ENCODE measurements at regions not wholly inside any gene's neighbourhood (a gene's known extent, or its start where the extent isn't known, plus 50 kb on each side); places are given as distances from the start of the nearest gene placed in this dataset.

DNA sequence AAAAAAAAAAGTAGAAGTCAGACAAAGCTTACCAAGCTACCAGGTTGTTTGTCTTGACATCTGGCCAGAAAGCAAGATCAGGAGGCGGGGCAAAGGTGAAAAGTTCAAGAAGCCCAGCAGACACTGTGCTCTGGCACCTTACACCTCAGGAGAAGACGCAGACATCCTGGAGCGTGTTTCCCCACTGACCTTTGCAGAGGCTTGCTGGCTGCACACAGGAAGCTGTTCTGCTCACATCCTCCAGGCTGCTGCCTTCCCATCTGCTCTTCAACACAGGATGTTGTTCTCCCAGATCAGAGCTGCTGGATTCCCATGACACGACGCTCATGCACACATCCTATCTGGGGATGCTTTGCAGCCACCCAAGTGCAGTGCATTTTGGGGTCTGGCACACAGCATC, 174.4 kb upstream of the KIAA1217 start:
- no peak for DNase-seq (ENCODE audit: low read depth)
- no peak for TF ChIP-seq CTCF (IDR thresholded peaks at IDR 0.05; ENCODE audit: insufficient read depth, low read depth, low read length, missing control alignments)
- H3K4me3 ChIP-seq (ENCODE audit: low read length): no peak overlapping the region

DNA sequence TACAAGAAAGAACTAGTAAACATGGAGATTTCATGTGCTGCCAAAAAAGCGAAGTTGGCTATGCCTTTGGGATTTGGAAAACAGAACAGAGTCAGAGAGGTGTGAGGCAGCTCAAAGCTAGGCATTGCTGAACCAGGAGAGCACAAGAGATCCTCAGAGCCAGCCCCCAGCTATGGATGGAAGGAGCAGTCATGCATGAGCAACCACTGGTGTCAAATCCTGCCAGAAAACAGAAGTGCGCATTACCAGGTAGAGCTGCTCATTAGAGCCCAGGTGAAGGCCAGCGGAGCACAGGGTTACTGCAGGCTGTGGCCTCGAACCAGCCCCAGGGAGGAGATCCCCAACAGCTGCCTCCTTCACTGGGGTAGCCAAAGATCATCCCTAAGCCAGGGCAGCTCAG, 173.2 kb upstream of the KIAA1217 start:
- H3K4me3 ChIP-seq (ENCODE audit: low read length): no peak overlapping the region
- no peak for TF ChIP-seq CTCF (IDR thresholded peaks at IDR 0.05; ENCODE audit: insufficient read depth, low read depth, low read length, missing control alignments)
- DNase-seq (ENCODE audit: low read depth): no peak

DNA sequence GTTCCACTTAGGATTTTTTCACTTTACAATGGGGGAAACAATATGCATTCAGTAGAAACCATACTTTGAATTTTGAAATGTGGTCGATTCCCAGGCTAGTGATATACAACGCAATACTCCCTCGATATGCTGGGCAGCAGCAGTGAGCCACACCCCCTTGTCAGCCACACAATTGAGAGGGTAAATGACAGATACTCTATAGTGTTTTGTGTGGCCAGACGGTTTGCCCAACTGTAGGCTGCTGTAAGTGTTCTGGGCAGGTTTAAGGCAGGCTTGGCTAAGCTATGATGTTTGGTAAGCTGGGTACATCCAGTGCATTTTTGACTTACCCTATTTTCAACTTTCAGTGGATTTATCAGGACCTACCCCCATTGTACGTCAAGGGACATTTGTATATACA, 169.6 kb upstream of the KIAA1217 start:
- TF ChIP-seq CTCF (IDR thresholded peaks at IDR 0.05; ENCODE audit: insufficient read depth, low read depth, low read length, missing control alignments): no peak
- DNase-seq (ENCODE audit: low read depth): no peak
- no peak overlapping the region for H3K4me3 ChIP-seq (ENCODE audit: low read length)

- H3K4me3 ChIP-seq (ENCODE audit: low read length): no peak overlapping the region
- no peak for DNase-seq (ENCODE audit: low read depth)
- no peak for TF ChIP-seq CTCF (IDR thresholded peaks at IDR 0.05; ENCODE audit: insufficient read depth, low read depth, low read length, missing control alignments)
These were observed 169.0 kb upstream of the KIAA1217 start for GRCh38 chr10:24039897-24040296.

- TF ChIP-seq CTCF (IDR thresholded peaks at IDR 0.05; ENCODE audit: insufficient read depth, low read depth, low read length, missing control alignments): no peak
These were observed 167.9 kb upstream of the KIAA1217 start for GRCh38 chr10:24041034-24041433.

DNA sequence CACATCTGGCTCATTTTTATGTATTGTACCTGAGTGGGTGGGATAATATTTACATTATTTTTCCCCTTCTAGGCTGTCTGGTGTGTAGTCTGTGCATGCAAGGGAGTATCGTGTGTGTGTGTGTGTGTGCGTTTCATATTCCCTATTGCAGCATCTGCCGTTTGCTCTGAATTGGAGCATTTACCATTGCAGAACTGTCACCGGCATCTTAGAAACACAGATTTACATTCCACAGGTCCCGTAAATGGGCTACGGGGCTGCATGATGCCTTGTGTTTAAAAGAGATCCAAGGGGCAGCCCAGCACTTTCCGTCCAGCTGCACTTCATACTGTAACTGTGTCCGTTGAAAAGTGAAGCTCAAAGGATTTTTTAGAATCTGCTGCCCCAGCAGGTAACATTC, 167.1 kb upstream of the KIAA1217 start:
- DNase-seq (ENCODE audit: low read depth): no peak
- H3K4me3 ChIP-seq (ENCODE audit: low read length): no peak overlapping the region
- TF ChIP-seq CTCF (IDR thresholded peaks at IDR 0.05; ENCODE audit: insufficient read depth, low read depth, low read length, missing control alignments): no peak

More at GRCh38 chr10:24041034-24041433, 167.9 kb upstream of the KIAA1217 start:
- no peak overlapping the region for H3K4me3 ChIP-seq (ENCODE audit: low read length)
- no peak for DNase-seq (ENCODE audit: low read depth)

GRCh38 chr10:24042884-24043283, 166.1 kb upstream of the KIAA1217 start:
- DNase-seq (ENCODE audit: low read depth): no peak
- no peak for TF ChIP-seq CTCF (IDR thresholded peaks at IDR 0.05; ENCODE audit: insufficient read depth, low read depth, low read length, missing control alignments)
- H3K4me3 ChIP-seq (ENCODE audit: low read length): no peak overlapping the region

Measured in epithelial cell of esophagus (primary cell).